GM12864 (cell line): ENCODE measurements at regions not wholly inside any gene's neighbourhood (a gene's known extent, or its start where the extent isn't known, plus 50 kb on each side); places are given as distances from the start of the nearest gene placed in this dataset.

Source experiments
- DNase-seq: peaks from one replicate; pipeline ENCODE4 v3.0.0-alpha.2; 2011; ENCODE audit warnings: low read depth
- H3K4me3 ChIP-seq: 2 replicates; pipeline ENCODE4 v1.5.1; 2011; ENCODE audit warnings: mild to moderate bottlenecking, low read depth, low read length, control low read depth
- CTCF ChIP-seq: IDR thresholded peaks from 2 replicates; pipeline ENCODE4 v1.5.1; 2011; ENCODE audit warnings: low read depth, mild to moderate bottlenecking, moderate library complexity, low read length, control low read depth, inconsistent platforms; ENCODE audit errors: missing control alignments

DNA sequence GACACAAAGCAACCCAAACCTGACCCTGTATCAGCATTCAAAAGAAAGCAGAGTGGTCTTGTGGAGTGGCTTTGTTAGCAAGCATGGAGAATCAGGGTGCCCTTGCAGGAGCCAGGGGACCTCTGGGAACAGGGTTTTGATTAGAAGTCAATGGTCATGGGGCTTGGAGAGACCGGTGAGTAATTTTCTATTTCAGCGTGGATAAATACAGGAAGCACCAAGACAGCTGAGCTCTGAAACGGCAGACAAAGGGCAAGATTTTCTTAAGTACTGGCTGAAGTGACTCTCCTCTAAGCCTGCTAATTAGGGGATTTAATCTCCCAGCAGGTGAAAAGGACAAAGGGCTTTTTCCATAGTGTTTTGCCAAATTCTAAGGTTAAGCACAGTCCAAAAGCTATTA is 78.0 kb upstream of the GAREM1 start:
- TF ChIP-seq CTCF = no peak
- DNase-seq = no peak
- no peak overlapping the region for H3K4me3 ChIP-seq

GRCh38 chr18:32545631-32546030 is 74.9 kb upstream of the GAREM1 start:
- DNase-seq = no peak
- TF ChIP-seq CTCF = no peak
- H3K4me3 ChIP-seq = no peak overlapping the region

- H3K4me3 ChIP-seq = no peak overlapping the region
- TF ChIP-seq CTCF = no peak
- DNase-seq = no peak
These were observed 73.4 kb upstream of the GAREM1 start for GRCh38 chr18:32544088-32544487.

DNA sequence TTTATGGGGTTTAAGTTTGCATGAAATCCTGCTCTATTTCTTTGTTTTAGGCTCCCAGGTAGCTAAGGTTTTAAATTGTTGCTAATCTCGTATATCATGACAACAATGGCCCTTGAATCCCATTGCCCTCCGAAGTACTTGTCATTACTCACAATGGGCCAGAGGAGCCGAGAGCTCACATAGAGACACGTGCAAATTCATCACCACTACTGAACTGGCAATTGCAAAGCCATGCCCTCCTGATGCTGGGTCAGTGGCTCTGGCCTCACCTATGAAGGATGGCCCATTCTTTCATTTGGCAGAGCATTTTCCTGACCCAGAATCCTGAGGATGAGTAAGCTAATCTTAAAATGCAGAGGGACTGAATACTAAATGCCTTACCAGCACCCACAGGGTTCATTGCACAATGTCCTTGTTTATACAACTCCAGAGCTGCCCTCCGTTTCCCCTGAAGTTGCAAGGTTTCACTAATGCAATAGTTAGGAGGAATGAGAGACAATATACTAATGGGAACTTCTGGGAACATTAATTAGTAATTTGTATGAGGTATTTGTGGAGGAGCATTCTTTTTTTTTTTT is 71.6 kb upstream of the GAREM1 start:
- no peak for DNase-seq
- no peak overlapping the region for H3K4me3 ChIP-seq
- no peak for TF ChIP-seq CTCF

DNA sequence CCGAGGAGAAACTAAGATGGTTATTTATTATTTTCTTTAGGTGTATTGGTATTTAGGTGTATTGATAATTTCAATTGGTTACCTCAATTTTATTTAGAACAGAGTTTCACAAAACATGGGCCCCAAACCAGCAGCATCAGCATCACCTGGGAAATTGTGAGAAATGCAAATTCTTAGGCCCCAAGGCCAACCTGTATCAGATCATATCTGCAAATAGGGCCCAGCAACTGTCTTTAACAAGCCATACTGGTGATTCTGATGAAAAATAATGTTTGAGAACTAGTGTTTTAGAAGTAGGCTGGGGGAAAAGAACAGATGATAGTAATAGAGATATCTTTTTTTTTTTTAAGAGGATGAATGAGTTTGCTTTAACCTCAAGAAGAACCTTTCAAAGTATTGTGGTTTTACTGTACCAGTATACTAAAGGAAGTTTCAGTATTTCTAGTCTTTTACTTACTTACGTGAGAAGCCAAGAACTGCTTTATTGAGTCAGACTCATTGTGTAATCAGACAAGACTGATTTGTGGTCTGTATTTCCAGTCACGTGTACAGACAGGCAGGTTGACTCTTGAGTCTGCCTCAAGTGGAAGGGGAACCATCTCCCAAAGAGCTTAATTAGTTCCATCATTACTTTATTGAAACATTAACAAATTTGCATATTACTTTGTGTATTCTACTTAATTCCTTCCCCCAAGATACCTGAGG is 60.4 kb upstream of the GAREM1 start:
- TF ChIP-seq CTCF = no peak
- DNase-seq = no peak
- H3K4me3 ChIP-seq = no peak overlapping the region

DNA sequence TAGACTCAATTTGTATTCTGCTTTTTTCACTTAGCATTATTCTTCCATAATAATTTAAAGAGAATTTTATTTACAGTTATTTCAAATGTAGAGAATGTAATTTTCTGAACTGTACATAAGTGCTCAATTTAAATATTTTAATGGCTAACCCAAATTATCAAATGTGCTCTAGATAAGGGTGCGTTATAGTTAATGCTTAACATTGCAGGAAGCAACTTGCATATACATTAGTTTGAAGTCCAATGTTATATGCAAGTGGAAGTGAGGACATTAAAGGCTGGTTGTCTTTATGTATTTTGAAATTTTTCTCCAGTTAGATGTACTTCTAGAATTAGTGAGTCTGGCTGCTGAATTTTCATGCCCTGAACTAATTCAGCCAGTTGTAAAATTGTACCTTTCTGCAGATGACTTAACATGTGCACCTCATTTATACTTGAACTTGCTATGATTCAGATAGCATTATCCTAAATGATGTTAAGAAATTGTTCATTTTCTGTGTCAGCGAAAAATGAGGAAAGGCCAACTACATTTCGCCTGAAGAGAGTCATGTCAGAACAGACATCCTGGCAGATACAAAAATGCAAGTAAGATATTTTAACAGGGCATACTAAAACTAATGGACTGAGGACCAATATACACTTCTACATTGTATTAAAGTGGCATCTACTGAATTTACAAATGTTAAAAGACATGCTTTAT is 59.2 kb upstream of the GAREM1 start:
- DNase-seq = no peak
- no peak for TF ChIP-seq CTCF
- H3K4me3 ChIP-seq = no peak overlapping the region
